Astrocyte of the spinal cord (primary cell): ENCODE measurements at regions not wholly inside any gene's neighbourhood (a gene's known extent, or its start where the extent isn't known, plus 50 kb on each side); places are given as distances from the start of the nearest gene placed in this dataset.
"Not testable (repeated sequence)": the region's sequence is repeated elsewhere in the genome, so short reads cannot be mapped to it uniquely, and the experiment has no call there.

Source experiments
- DNase-seq: peaks from one replicate; pipeline ENCODE4 v3.0.0; 2011; ENCODE audit warnings: low read depth, low spot score
- H3K4me3 ChIP-seq: 2 replicates; pipeline ENCODE4 v1.5.1; 2011; ENCODE audit warnings: low read depth, mild to moderate bottlenecking, low read length, moderate library complexity
- CTCF ChIP-seq: IDR thresholded peaks from 2 replicates; pipeline ENCODE4 v1.5.1; 2012; ENCODE audit warnings: low read depth, mild to moderate bottlenecking, low read length, inconsistent platforms
- in situ Hi-C: cut with HindIII; loops from 2 replicates; pipeline ENCODE4 v1.10.0; 2017; ENCODE audit warnings: low sequenced_read_pairs

- H3K4me3 ChIP-seq: no peak overlapping the region
- in situ Hi-C loops: no loop called here
- no peak for TF ChIP-seq CTCF
- DNase-seq: no peak
These were observed 159.9 kb upstream of the POGK start for GRCh38 chr1:166679369-166679768.

GRCh38 chr1:166682588-166682987, 156.7 kb upstream of the POGK start:
- in situ Hi-C loops: no loop called here
- H3K4me3 ChIP-seq: no peak overlapping the region
- DNase-seq: no peak
- no peak for TF ChIP-seq CTCF

GRCh38 chr1:166684669-166685068, 154.6 kb upstream of the POGK start:
- DNase-seq, H3K4me3 ChIP-seq, in situ Hi-C loops: not testable (repeated sequence)

- no peak overlapping the region for H3K4me3 ChIP-seq
- TF ChIP-seq CTCF: no peak
- no peak for DNase-seq
- in situ Hi-C loops: no loop called here
These were observed 154.1 kb upstream of the POGK start for GRCh38 chr1:166685200-166685599.

GRCh38 chr1:166685891-166686290, 153.4 kb upstream of the POGK start:
- H3K4me3 ChIP-seq, in situ Hi-C loops, DNase-seq: not testable (repeated sequence)

GRCh38 chr1:166690596-166690995, 148.7 kb upstream of the POGK start:
- DNase-seq, H3K4me3 ChIP-seq, in situ Hi-C loops: not testable (repeated sequence)

GRCh38 chr1:166691476-166691875, 147.8 kb upstream of the POGK start:
- no peak for TF ChIP-seq CTCF
- H3K4me3 ChIP-seq: no peak overlapping the region
- no peak for DNase-seq
- in situ Hi-C loops: no loop called here

- no peak for TF ChIP-seq CTCF
- no peak overlapping the region for H3K4me3 ChIP-seq
- in situ Hi-C loops: no loop called here
- no peak for DNase-seq
These were observed 146.9 kb upstream of the POGK start for GRCh38 chr1:166692346-166692745.

- TF ChIP-seq CTCF: no peak
These were observed 146.1 kb upstream of the POGK start for GRCh38 chr1:166693158-166693557.

More at GRCh38 chr1:166693158-166693557, 146.1 kb upstream of the POGK start:
- no peak for DNase-seq
- H3K4me3 ChIP-seq: no peak overlapping the region
- in situ Hi-C loops: no loop called here
